ENCODE measurements at regions not wholly inside any gene's neighbourhood (a gene's known extent, or its start where the extent isn't known, plus 50 kb on each side); places are given as distances from the start of the nearest gene placed in this dataset.

DNA sequence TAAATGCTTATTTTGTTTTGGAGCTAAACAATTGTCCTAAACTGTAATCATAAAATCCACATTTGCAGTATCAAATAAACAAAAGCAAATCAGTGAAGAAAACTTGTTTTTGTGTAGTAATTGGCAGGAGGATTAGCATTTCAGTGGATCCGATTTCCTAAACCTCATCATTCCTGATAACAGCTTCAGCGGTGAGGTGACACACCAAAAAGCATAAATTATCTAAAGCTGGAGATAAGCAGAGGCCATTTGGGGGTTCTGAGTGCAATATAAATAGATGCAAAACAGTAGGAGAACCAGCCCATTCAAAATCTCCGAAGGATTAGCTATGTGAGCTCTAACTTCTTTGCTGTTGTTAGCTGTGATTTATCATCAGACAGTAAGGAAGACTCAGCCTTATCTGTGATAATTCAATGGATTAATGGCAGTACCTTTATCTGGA, 235.8 kb downstream of the EPHA7 start:
- TF ChIP-seq POU5F1 (IDR thresholded peaks at IDR 0.05; ENCODE audit: low read depth, low read length) = no peak
- no peak for TF ChIP-seq POLR2A (IDR thresholded peaks at IDR 0.05; ENCODE audit: control extremely low read depth in 1 of 2, low read depth in 2 of 2, low read length in 2 of 2)
- TF ChIP-seq, protein P1, sequence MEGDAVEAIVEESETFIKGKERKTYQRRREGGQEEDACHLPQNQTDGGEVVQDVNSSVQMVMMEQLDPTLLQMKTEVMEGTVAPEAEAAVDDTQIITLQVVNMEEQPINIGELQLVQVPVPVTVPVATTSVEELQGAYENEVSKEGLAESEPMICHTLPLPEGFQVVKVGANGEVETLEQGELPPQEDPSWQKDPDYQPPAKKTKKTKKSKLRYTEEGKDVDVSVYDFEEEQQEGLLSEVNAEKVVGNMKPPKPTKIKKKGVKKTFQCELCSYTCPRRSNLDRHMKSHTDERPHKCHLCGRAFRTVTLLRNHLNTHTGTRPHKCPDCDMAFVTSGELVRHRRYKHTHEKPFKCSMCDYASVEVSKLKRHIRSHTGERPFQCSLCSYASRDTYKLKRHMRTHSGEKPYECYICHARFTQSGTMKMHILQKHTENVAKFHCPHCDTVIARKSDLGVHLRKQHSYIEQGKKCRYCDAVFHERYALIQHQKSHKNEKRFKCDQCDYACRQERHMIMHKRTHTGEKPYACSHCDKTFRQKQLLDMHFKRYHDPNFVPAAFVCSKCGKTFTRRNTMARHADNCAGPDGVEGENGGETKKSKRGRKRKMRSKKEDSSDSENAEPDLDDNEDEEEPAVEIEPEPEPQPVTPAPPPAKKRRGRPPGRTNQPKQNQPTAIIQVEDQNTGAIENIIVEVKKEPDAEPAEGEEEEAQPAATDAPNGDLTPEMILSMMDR (IDR thresholded peaks at IDR 0.05; ENCODE audit: control extremely low read depth in 1 of 3, insufficient read depth in 1 of 3, low read depth in 1 of 3, low read length in 3 of 3) = no peak
- TF ChIP-seq RAD21 (IDR thresholded peaks at IDR 0.05 in 1 of 2, conservative IDR thresholded peaks at IDR 0.05 in 1 of 2; ENCODE audit: low read depth in 2 of 2, low read length in 2 of 2) = no peak
- TF ChIP-seq RFX5 (IDR thresholded peaks at IDR 0.05; ENCODE audit: borderline replicate concordance, low read depth, low read length) = no peak
- TF ChIP-seq MAFK (IDR thresholded peaks at IDR 0.05; ENCODE audit: low read depth, low read length) = no peak
- TF ChIP-seq JUND (IDR thresholded peaks at IDR 0.05; ENCODE audit: low read length) = no peak
- TF ChIP-seq EZH2 (IDR thresholded peaks at IDR 0.05; ENCODE audit: low read depth, low read length, severe bottlenecking) = no peak
- no peak for TF ChIP-seq ZNF274 (IDR thresholded peaks at IDR 0.05; ENCODE audit: borderline replicate concordance, extremely low read depth, low read length)
- TF ChIP-seq SIRT6 (IDR thresholded peaks at IDR 0.05; ENCODE audit: low read length) = no peak
- no peak for TF ChIP-seq EP300 (IDR thresholded peaks at IDR 0.05; ENCODE audit: borderline replicate concordance in 1 of 2, low read depth in 2 of 2, low read length in 2 of 2)
- no peak for TF ChIP-seq POLR2AphosphoS5 (IDR thresholded peaks at IDR 0.05; ENCODE audit: low read depth, low read length)
- TF ChIP-seq CEBPB (IDR thresholded peaks at IDR 0.05; ENCODE audit: low read depth, low read length) = no peak

Data from H1 (cell line).